ENCODE measurements at regions not wholly inside any gene's neighbourhood (a gene's known extent, or its start where the extent isn't known, plus 50 kb on each side); places are given as distances from the start of the nearest gene placed in this dataset.

- Mint-ChIP-seq H3K36me3 (ENCODE audit: low read depth) (peaks cover 3% of the 10 kb centered on the region), H3K27ac (peak overlapping the region; percentile 80 to 93 (median 92)), H3K4me3 (no peak overlapping the region), H3K4me1 (peaks cover 35% of the 10 kb centered on the region), H3K27me3 (ENCODE audit: low read depth) (no peaks in the 10 kb centered on the region), H3K9me3 (peaks cover 6% of the 10 kb centered on the region)
- no peak for TF ChIP-seq CTCF (IDR thresholded peaks at IDR 0.05; ENCODE audit: unreplicated experiment in 3 of 3)
Observed at GRCh38 chr9:87008667-87009066, 61.4 kb upstream of the GAS1 start.

GRCh38 chr9:87010626-87011025, 63.3 kb upstream of the GAS1 start:
- Mint-ChIP-seq H3K27me3 (ENCODE audit: low read depth) (no peaks in the 10 kb centered on the region), H3K36me3 (ENCODE audit: low read depth) (no peaks in the 10 kb centered on the region), H3K27ac (peak overlapping the region; percentile 33 to 62 (median 52)), H3K4me1 (peaks cover 50% of the 10 kb centered on the region), H3K9me3 (no peaks in the 10 kb centered on the region), H3K4me3 (no peak overlapping the region)
- TF ChIP-seq CTCF (IDR thresholded peaks at IDR 0.05; ENCODE audit: unreplicated experiment in 3 of 3), result no peak

GRCh38 chr9:87011551-87011950, 64.2 kb upstream of the GAS1 start:
- no peaks in the 10 kb centered on the region for H3K27me3 Mint-ChIP-seq (ENCODE audit: low read depth)
- TF ChIP-seq CTCF (IDR thresholded peaks at IDR 0.05; ENCODE audit: unreplicated experiment in 3 of 3), result no peak
- peaks cover 50% of the 10 kb centered on the region for H3K4me1 Mint-ChIP-seq
- H3K9me3 Mint-ChIP-seq, result peaks cover 3% of the 10 kb centered on the region
- H3K4me3 Mint-ChIP-seq, result no peak overlapping the region
- H3K27ac Mint-ChIP-seq, result no peak overlapping the region
- H3K36me3 Mint-ChIP-seq (ENCODE audit: low read depth), result peaks cover under 1% of the 10 kb centered on the region

DNA sequence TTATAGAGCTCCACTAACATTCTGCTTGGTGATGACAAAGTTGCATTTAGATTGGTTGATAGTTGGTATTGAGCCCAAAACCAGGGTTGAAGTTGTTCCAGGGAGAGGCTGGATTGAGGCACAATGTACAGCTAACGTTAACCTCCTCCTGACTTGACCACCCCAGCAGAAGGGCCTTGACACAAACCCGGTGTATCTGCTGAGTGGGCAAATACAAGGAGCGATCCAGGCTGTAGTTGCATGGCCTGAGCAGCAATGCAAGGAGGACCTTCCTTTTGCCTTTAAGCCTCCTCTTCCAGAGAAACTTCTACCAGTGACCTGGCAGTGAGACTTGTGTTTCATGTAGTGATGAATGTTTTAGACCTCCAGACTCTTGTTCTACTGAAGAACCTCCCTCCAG, 66.2 kb upstream of the GAS1 start:
- TF ChIP-seq CTCF (IDR thresholded peaks at IDR 0.05; ENCODE audit: unreplicated experiment in 3 of 3), result no peak
- Mint-ChIP-seq H3K27ac (peak overlapping the region in 1 of 3 experiments; percentile 61), H3K36me3 (ENCODE audit: low read depth) (peaks cover 10% of the 10 kb centered on the region), H3K9me3 (peaks cover 9% of the 10 kb centered on the region), H3K4me3 (no peak overlapping the region), H3K27me3 (ENCODE audit: low read depth) (no peaks in the 10 kb centered on the region), H3K4me1 (peaks cover 37% of the 10 kb centered on the region)

DNA sequence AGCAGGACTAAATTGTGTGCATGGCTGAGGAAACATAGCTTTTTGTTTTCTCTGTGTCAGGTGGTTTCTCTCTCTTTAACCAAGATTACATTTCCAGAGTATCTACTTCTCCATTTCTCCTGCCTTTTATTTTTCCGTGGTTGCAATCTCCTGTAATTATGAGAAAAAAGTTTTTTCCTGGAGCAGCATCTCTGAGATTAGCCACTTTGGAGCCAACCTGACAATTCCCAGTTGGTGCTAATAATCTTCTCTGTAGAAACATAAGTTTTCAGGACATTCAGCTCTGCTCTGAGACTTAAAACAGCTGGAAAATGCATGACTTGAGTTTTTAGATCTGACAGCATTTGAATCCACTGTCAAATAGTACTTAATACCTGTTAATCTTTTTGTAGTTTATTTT, 67.1 kb upstream of the GAS1 start:
- Mint-ChIP-seq H3K27ac (peak overlapping the region; percentile 61 to 70 (median 68)), H3K4me3 (no peak overlapping the region), H3K27me3 (ENCODE audit: low read depth) (no peaks in the 10 kb centered on the region), H3K4me1 (peaks cover 37% of the 10 kb centered on the region), H3K36me3 (ENCODE audit: low read depth) (peaks cover 10% of the 10 kb centered on the region), H3K9me3 (peaks cover 11% of the 10 kb centered on the region)
- no peak for TF ChIP-seq CTCF (IDR thresholded peaks at IDR 0.05; ENCODE audit: unreplicated experiment in 3 of 3)

DNA sequence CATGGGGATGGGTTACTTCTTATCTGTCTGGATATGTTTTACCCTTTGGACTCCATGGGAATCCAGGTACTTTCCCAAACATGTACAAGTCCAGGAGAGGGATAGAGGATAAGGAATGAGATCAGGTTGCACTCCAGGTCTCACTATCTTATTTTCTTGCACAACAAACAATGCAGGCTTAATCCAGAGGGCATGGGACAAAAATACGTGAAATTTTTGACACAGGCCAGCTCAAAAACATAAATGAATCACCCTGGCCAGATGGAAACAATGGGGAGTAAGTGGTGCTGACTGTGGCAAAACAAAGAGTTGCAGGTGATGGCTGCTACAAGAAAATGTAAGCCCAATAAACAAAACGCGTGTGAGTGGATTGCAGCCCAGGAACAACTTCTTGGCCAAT, 69.4 kb upstream of the GAS1 start:
- Mint-ChIP-seq H3K9me3 (peaks cover 11% of the 10 kb centered on the region), H3K36me3 (ENCODE audit: low read depth) (peaks cover 10% of the 10 kb centered on the region), H3K27me3 (ENCODE audit: low read depth) (no peaks in the 10 kb centered on the region), H3K4me3 (no peak overlapping the region), H3K4me1 (peaks cover 49% of the 10 kb centered on the region), H3K27ac (peak overlapping the region in 1 of 3 experiments; percentile 31)
- TF ChIP-seq CTCF (IDR thresholded peaks at IDR 0.05; ENCODE audit: unreplicated experiment in 3 of 3), result no peak
